HCT116 (cell line): ENCODE measurements at regions not wholly inside any gene's neighbourhood (a gene's known extent, or its start where the extent isn't known, plus 50 kb on each side); places are given as distances from the start of the nearest gene placed in this dataset.

Source experiments
- ATAC-seq: fragments of 200-7000 bp; cut with Tn5 transposase; 2 replicates; pipeline ENCODE4 v1.9.1; 2020; ENCODE audit warnings: mild to moderate bottlenecking, moderate library complexity
- BruUV-seq: library from RNA; stranded (reverse); fragments of 400-500 nt; replicated peaks from 2 replicates; lab custom pipeline; 2021; lab: Mats Ljungman, UMichigan
- CTCF ChIA-PET: fragments of 300-600 bp; sonication (Branson Sonifier 250); formaldehyde crosslinking; loops from one replicate; lab custom pipeline; 2021; ENCODE audit warnings: antibody characterized with exemption; lab: Charles Lee
- POLR2A ChIA-PET: fragments of 300-600, 350-600 bp; sonication (Branson Sonifier 250); formaldehyde crosslinking; loops from one replicate; lab custom pipeline; 2021; ENCODE audit warnings: antibody characterized with exemption; lab: Charles Lee
- RAD21 ChIA-PET, 2 experiments: fragments of 300-600 bp; sonication (Branson Sonifier 250); formaldehyde crosslinking; loops; one replicate each; lab custom pipeline; 2023; ENCODE audit warnings: low total read pairs in 2 of 2; ENCODE audit not compliant: uncharacterized antibody in 2 of 2, unreplicated experiment in 2 of 2, low non-redundant PET in 1 of 2; lab: Charles Lee
- DNase-seq: peaks from one replicate; pipeline ENCODE4 v3.0.0-alpha.2; 2010; ENCODE audit warnings: low read depth, low spot score
- H2AFZ ChIP-seq: fragments of 200-600 bp; shearing (Covaris generic), sonication (generic); 2 replicates; pipeline ENCODE4 v1.6.1; 2017; ENCODE audit warnings: low read depth, mixed run types, mixed read lengths, antibody characterized with exemption, low read length; ENCODE audit not compliant: poor library complexity, severe bottlenecking
- H3K27ac ChIP-seq: 2 replicates; pipeline ENCODE4 v1.5.1; 2012; ENCODE audit warnings: low read depth, low read length
- H3K27me3 ChIP-seq: fragments of 200-600 bp; sonication (generic); 2 replicates; pipeline ENCODE4 v1.6.1; 2016; ENCODE audit warnings: mixed run types, low read length, mixed read lengths; ENCODE audit not compliant: insufficient read depth
- H3K36me3 ChIP-seq, 2 experiments: fragments of 200-500 bp in 1 of 2; fragments of 200-600 bp in 1 of 2; sonication (Bioruptor generic) in 1 of 2; sonication (generic) in 1 of 2; 2 replicates each; pipeline versions ENCODE4 v1.5.1 to v1.6.1; 2014 to 2016; ENCODE audit warnings: low read length in 2 of 2, inconsistent platforms in 1 of 2, mixed read lengths in 1 of 2, mixed run types in 1 of 2; ENCODE audit not compliant: insufficient read depth in 2 of 2, control insufficient read depth in 1 of 2
- H3K4me1 ChIP-seq, 2 experiments: fragments of 200-600 bp in 1 of 2; sonication (generic) in 1 of 2; 2 replicates each; pipeline versions ENCODE4 v1.5.1 to v1.6.1; 2012 to 2017; ENCODE audit warnings: low read length in 2 of 2, inconsistent platforms in 1 of 2, mild to moderate bottlenecking in 1 of 2, mixed read lengths in 1 of 2, mixed run types in 1 of 2, moderate library complexity in 1 of 2; ENCODE audit not compliant: insufficient read depth in 2 of 2, control insufficient read depth in 1 of 2
- H3K4me2 ChIP-seq: fragments of 200-600 bp; sonication (generic); 2 replicates; pipeline ENCODE4 v1.6.1; 2017; ENCODE audit warnings: mixed run types, low read length, mixed read lengths
- H3K4me3 ChIP-seq, 2 experiments: fragments of 200-600 bp in 1 of 2; sonication (generic) in 1 of 2; replicated peaks in 1 of 2; 2 replicates each; pipeline ENCODE4 v1.5.1; 2011 to 2016; ENCODE audit warnings: low read length in 2 of 2, control low read depth in 1 of 2, low read depth in 1 of 2, mild to moderate bottlenecking in 1 of 2, mixed read lengths in 1 of 2, mixed run types in 1 of 2
- H3K79me2 ChIP-seq: fragments of 200-600 bp; sonication (generic); 2 replicates; pipeline ENCODE4 v1.6.1; 2017; ENCODE audit warnings: mild to moderate bottlenecking, mixed run types, low read length, moderate library complexity, mixed read lengths; ENCODE audit not compliant: insufficient read depth
- H3K9ac ChIP-seq: fragments of 200-600 bp; sonication (generic); 2 replicates; pipeline ENCODE4 v1.6.1; 2016; ENCODE audit warnings: low read length, mixed read lengths
- H3K9me2 ChIP-seq: fragments of 200-600 bp; sonication (generic), shearing (Covaris generic); 2 replicates; pipeline ENCODE4 v1.6.1; 2017; ENCODE audit warnings: mixed run types, mild to moderate bottlenecking, moderate library complexity; ENCODE audit not compliant: insufficient read depth
- H3K9me3 ChIP-seq, 2 experiments: fragments of 200-500 bp in 1 of 2; fragments of 200-600 bp in 1 of 2; sonication (Bioruptor generic) in 1 of 2; sonication (generic) in 1 of 2; 2 replicates each; pipeline ENCODE4 v1.6.1; 2014 to 2017; ENCODE audit warnings: low read length in 2 of 2, mixed read lengths in 2 of 2, inconsistent platforms in 1 of 2, low read depth in 1 of 2, mild to moderate bottlenecking in 1 of 2, mixed run types in 1 of 2, moderate library complexity in 1 of 2; ENCODE audit not compliant: control insufficient read depth in 1 of 2, insufficient read depth in 1 of 2
- H4K20me1 ChIP-seq: fragments of 200-600 bp; sonication (generic), shearing (Covaris generic); 2 replicates; pipeline ENCODE4 v1.6.1; 2017; ENCODE audit warnings: mixed run types, mild to moderate bottlenecking, moderate library complexity; ENCODE audit not compliant: insufficient read depth
- ATF3 ChIP-seq: IDR thresholded peaks from 2 replicates; pipeline ENCODE4 v1.6.1; 2012
- CBX3 ChIP-seq: IDR thresholded peaks from 2 replicates; pipeline ENCODE4 v1.6.1; 2012; ENCODE audit warnings: low read depth
- CEBPB ChIP-seq: IDR thresholded peaks from 2 replicates; pipeline ENCODE4 v1.6.1; 2012; ENCODE audit warnings: low read depth
- CTCF ChIP-seq, 3 experiments: fragments of 200-600 bp in 1 of 3; sonication (generic) in 1 of 3; IDR thresholded peaks in 2 of 3; conservative IDR thresholded peaks in 1 of 3; 2 replicates each; pipeline ENCODE4 v1.5.1; 2012 to 2017; ENCODE audit warnings: low read depth in 2 of 3, low read length in 2 of 3, antibody characterized with exemption in 1 of 3, borderline replicate concordance in 1 of 3, control low read depth in 1 of 3, mild to moderate bottlenecking in 1 of 3, mixed read lengths in 1 of 3, mixed run types in 1 of 3, moderate library complexity in 1 of 3; ENCODE audit not compliant: insufficient read depth in 1 of 3
- EGR1 ChIP-seq: IDR thresholded peaks from 2 replicates; pipeline ENCODE4 v1.6.1; 2012; ENCODE audit warnings: low read depth
- POLR2AphosphoS5 ChIP-seq: IDR thresholded peaks from 2 replicates; pipeline ENCODE4 v1.6.1; 2011; ENCODE audit warnings: mild to moderate bottlenecking, low read depth, low read length, moderate library complexity
- REST ChIP-seq: IDR thresholded peaks from 2 replicates; pipeline ENCODE4 v1.6.1; 2012; ENCODE audit warnings: low read depth
- SRF ChIP-seq: IDR thresholded peaks from 2 replicates; pipeline ENCODE4 v1.6.1; 2012; ENCODE audit warnings: low read depth
- intact Hi-C: fragments of 100-400 bp; cut with micrococcal nuclease; formaldehyde crosslinking; loops from 2 replicates; pipeline ENCODE4 v1.10.0; 2022

- Histone ChIP-seq H3K9me2 (no peaks in the 10 kb centered on the region), H2AFZ (no peak overlapping the region)
- intact Hi-C loops: no loop called here
- POLR2A ChIA-PET: no interaction called here
- TF ChIP-seq EGR1: no peak
- no peak for TF ChIP-seq CTCF (IDR thresholded peaks at IDR 0.05 in 2 of 3, conservative IDR thresholded peaks at IDR 0.05 in 1 of 3; ENCODE audit: borderline replicate concordance in 1 of 3, insufficient read depth in 1 of 3, low read depth in 2 of 3, low read length in 2 of 3)
- no peak for TF ChIP-seq CEBPB
- no peak for TF ChIP-seq CBX3
- TF ChIP-seq ATF3: no peak
- TF ChIP-seq SRF: no peak
- no peak for TF ChIP-seq REST
- TF ChIP-seq POLR2AphosphoS5: no peak
- TF ChIP-seq, all 23 proteins: peak for 0
- H3K4me3 ChIP-seq: no peak overlapping the region
- no peaks in the 10 kb centered on the region for H3K9me3 ChIP-seq
- ChIA-PET RAD21 (no interaction called here), CTCF (no interaction called here)
- peaks cover 0 to 4% of the 10 kb centered on the region in 2 experiments; a peak in 1 of 4 replicates for H3K4me1 ChIP-seq
- no peak for DNase-seq
- H3K9ac ChIP-seq: no peak overlapping the region
- H3K36me3 ChIP-seq: no peaks in the 10 kb centered on the region
- H3K27me3 ChIP-seq: no peaks in the 10 kb centered on the region
- no TSS peak for BruUV-seq
- ATAC-seq: no peak
- no peak overlapping the region for H3K4me2 ChIP-seq
- H4K20me1 ChIP-seq: no peaks in the 10 kb centered on the region
- no peak overlapping the region for H3K27ac ChIP-seq
- H3K79me2 ChIP-seq: no peaks in the 10 kb centered on the region
These were observed 68.5 kb upstream of the OSR1 start for GRCh38 chr2:19426941-19427340.
